ENCODE measurements at regions not wholly inside any gene's neighbourhood (a gene's known extent, or its start where the extent isn't known, plus 50 kb on each side); places are given as distances from the start of the nearest gene placed in this dataset.
"Not testable (repeated sequence)": the region's sequence is repeated elsewhere in the genome, so short reads cannot be mapped to it uniquely, and the experiment has no call there.

DNA sequence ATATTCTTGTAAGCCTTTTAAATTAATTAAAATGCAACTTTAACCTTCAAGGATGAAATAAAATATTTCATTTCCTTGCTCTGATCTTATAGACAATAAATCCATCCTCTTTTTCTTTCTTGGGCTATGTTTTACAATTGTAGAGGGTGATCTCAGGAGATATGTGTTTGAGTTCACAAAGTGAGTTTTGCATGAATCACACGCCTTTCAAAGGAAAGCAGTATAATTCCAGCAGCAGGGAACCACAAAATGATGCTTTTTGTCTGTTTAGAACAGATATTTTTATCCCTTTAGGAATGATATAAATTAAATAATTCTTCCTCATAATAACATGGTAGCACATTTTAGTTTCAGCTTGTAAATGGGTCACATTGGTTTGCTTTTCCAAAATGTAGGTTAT lies 191.2 kb downstream of the SEMA6D start:
- TF ChIP-seq, protein P1, sequence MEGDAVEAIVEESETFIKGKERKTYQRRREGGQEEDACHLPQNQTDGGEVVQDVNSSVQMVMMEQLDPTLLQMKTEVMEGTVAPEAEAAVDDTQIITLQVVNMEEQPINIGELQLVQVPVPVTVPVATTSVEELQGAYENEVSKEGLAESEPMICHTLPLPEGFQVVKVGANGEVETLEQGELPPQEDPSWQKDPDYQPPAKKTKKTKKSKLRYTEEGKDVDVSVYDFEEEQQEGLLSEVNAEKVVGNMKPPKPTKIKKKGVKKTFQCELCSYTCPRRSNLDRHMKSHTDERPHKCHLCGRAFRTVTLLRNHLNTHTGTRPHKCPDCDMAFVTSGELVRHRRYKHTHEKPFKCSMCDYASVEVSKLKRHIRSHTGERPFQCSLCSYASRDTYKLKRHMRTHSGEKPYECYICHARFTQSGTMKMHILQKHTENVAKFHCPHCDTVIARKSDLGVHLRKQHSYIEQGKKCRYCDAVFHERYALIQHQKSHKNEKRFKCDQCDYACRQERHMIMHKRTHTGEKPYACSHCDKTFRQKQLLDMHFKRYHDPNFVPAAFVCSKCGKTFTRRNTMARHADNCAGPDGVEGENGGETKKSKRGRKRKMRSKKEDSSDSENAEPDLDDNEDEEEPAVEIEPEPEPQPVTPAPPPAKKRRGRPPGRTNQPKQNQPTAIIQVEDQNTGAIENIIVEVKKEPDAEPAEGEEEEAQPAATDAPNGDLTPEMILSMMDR (IDR thresholded peaks at IDR 0.05; ENCODE audit: control extremely low read depth, extremely low read depth): no peak
- ATAC-seq (ENCODE audit: insufficient read depth, low FRiP score) (no peak), DNase-seq (no peak)
- Histone ChIP-seq H3K36me3 (ENCODE audit: control insufficient read depth in 4 of 4, insufficient read depth in 4 of 4, low read length in 4 of 4) (peaks cover 0 to 3% (median 0%) of the 10 kb centered on the region in 4 donors), H3K4me3 (no peak overlapping the region), H3K9me3 (ENCODE audit: control insufficient read depth in 4 of 4, insufficient read depth in 3 of 4, low read length in 3 of 4) (peaks cover 0 to 4% (median 2%) of the 10 kb centered on the region in 4 donors), H3K9ac (ENCODE audit: insufficient read depth in 1 of 2, low read length in 2 of 2) (no peak overlapping the region), H3K27me3 (ENCODE audit: control insufficient read depth in 3 of 3, insufficient read depth in 3 of 3, low read length in 2 of 3) (no peaks in the 10 kb centered on the region), H3K27ac (ENCODE audit: low read depth in 1 of 2, low read length in 1 of 2) (no peak overlapping the region), H3K4me1 (ENCODE audit: control insufficient read depth in 5 of 5, insufficient read depth in 5 of 5, low read length in 5 of 5) (no peaks in the 10 kb centered on the region)
- WGBS, 2 donors: 85 to 92% methylated on average over 1 of the region's 1 CpG

DNA sequence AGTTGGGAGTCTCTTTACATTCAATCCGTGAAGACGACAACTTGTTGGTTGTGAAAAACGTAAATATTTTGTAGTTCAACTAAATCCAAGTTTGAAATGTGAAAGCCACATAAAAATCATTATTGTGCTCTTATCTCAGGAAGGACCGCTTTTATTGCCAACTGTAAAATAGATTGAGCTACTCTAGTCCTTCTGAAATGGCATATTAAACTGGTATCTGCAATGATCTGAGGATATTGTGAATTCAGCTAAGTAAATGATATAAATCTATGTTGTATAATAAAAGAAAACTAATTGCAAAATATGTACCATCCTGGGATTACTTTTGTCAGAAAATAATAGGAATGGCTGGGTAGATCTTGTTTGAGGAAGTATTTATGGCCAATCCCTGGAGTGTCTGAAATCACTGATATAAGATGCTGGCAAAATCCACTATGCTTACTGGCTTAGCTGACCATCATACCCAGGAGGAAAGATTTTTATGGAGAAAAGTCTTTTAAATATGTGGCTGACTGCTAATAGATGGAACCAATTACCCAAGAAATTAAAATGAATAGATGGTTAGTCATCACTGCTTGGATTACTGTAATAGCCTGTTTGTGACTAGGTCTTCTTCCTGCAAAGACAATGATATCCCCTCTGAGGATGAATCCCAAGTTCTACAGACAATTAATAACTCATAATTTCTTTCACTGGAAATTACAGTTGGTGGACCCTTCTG lies 191.8 kb downstream of the SEMA6D start:
- Histone ChIP-seq H3K36me3 (ENCODE audit: control insufficient read depth in 4 of 4, insufficient read depth in 4 of 4, low read length in 4 of 4) (peaks cover 0 to 3% (median 0%) of the 10 kb centered on the region in 4 donors), H3K27me3 (ENCODE audit: control insufficient read depth in 3 of 3, insufficient read depth in 3 of 3, low read length in 2 of 3) (no peaks in the 10 kb centered on the region), H3K27ac (ENCODE audit: low read depth in 1 of 2, low read length in 1 of 2) (no peak overlapping the region), H3K4me1 (ENCODE audit: control insufficient read depth in 5 of 5, insufficient read depth in 5 of 5, low read length in 5 of 5) (no peaks in the 10 kb centered on the region), H3K4me3 (no peak overlapping the region), H3K9ac (ENCODE audit: insufficient read depth in 1 of 2, low read length in 2 of 2) (no peak overlapping the region), H3K9me3 (ENCODE audit: control insufficient read depth in 4 of 4, insufficient read depth in 3 of 4, low read length in 3 of 4) (peaks cover 0 to 4% (median 1%) of the 10 kb centered on the region in 4 donors)
- DNase-seq: no peak
- no peak for ATAC-seq (ENCODE audit: insufficient read depth, low FRiP score)
- WGBS, 2 donors: 92 to 93% methylated on average over 4 of the region's 4 CpGs
- TF ChIP-seq, protein P1 (IDR thresholded peaks at IDR 0.05; ENCODE audit: control extremely low read depth, extremely low read depth): no peak

DNA sequence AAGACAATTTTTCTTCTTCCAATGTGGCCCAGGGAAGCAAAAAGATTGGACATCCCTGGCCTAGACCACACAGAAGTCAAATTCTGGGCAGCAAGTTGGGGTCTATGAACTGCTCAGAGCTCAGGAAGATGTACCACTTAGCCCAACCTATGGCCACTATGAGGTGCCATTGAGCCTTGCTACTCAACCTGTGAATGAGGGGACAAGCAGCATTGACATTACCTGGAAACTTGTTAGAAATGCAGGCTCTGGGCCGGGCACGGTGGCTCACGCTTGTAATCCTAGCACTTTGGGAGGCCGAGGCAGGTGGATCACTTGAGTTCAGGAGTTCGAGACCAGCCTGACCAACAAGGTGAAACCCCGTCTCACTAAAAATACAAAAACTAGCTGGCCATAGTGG lies 195.6 kb downstream of the SEMA6D start:
- H3K9ac ChIP-seq (ENCODE audit: insufficient read depth in 1 of 2, low read length in 2 of 2); H3K9me3 ChIP-seq (ENCODE audit: control insufficient read depth in 4 of 4, insufficient read depth in 3 of 4, low read length in 3 of 4); H3K4me1 ChIP-seq (ENCODE audit: control insufficient read depth in 5 of 5, insufficient read depth in 5 of 5, low read length in 5 of 5); H3K27ac ChIP-seq (ENCODE audit: low read depth in 1 of 2, low read length in 1 of 2); DNase-seq; H3K27me3 ChIP-seq (ENCODE audit: control insufficient read depth in 3 of 3, insufficient read depth in 3 of 3, low read length in 2 of 3); ATAC-seq (ENCODE audit: insufficient read depth, low FRiP score); H3K36me3 ChIP-seq (ENCODE audit: control insufficient read depth in 4 of 4, insufficient read depth in 4 of 4, low read length in 4 of 4); H3K4me3 ChIP-seq: not testable (repeated sequence)
- WGBS, 2 donors: 75 to 90% methylated on average over 6 of the region's 6 CpGs

DNA sequence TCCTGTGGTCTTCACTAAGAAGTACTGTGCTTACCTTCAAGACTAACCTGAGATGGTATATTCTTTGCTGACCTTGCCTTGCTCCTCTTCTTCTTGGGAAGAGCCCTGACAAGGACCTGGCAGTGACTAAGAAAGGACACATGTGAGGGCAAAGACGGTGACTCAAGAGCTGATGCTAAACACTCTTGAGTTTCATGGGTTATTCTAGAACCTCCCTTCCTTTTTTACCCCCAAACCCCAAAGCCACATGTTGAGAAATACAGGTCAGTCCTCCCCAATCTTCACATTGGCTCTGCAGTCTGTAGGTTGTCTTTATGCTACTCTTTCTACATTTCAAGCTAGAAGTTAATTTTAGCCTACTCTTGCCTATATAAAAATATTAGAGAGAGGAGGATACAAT lies 200.6 kb downstream of the SEMA6D start:
- Histone ChIP-seq H3K9me3 (ENCODE audit: control insufficient read depth in 4 of 4, insufficient read depth in 3 of 4, low read length in 3 of 4) (peaks cover 0 to 1% (median 0%) of the 10 kb centered on the region in 4 donors), H3K27me3 (ENCODE audit: control insufficient read depth in 3 of 3, insufficient read depth in 3 of 3, low read length in 2 of 3) (peaks cover 0 to 2% (median 0%) of the 10 kb centered on the region in 3 donors), H3K9ac (ENCODE audit: insufficient read depth in 1 of 2, low read length in 2 of 2) (no peak overlapping the region), H3K27ac (ENCODE audit: low read depth in 1 of 2, low read length in 1 of 2) (no peak overlapping the region), H3K4me1 (ENCODE audit: control insufficient read depth in 5 of 5, insufficient read depth in 5 of 5, low read length in 5 of 5) (no peaks in the 10 kb centered on the region), H3K36me3 (ENCODE audit: control insufficient read depth in 4 of 4, insufficient read depth in 4 of 4, low read length in 4 of 4) (no peaks in the 10 kb centered on the region), H3K4me3 (no peak overlapping the region)
- WGBS, 2 donors: 43 to 70% methylated on average over 1 of the region's 1 CpG
- TF ChIP-seq, protein P1 (IDR thresholded peaks at IDR 0.05; ENCODE audit: control extremely low read depth, extremely low read depth): no peak
- ATAC-seq (ENCODE audit: insufficient read depth, low FRiP score) (no peak), DNase-seq (no peak)

All from lung (tissue), 11 donors.